Right lobe of liver (tissue), 6 donors: ENCODE measurements at regions not wholly inside any gene's neighbourhood (a gene's known extent, or its start where the extent isn't known, plus 50 kb on each side); places are given as distances from the start of the nearest gene placed in this dataset.

Source experiments
- ATAC-seq, 4 donors: fragments of 200-7000 bp; cut with Tn5 transposase; one replicate each; pipeline ENCODE4 v1.9.1; 2020; ENCODE audit warnings: mild to moderate bottlenecking in 4 of 4, moderate library complexity in 4 of 4
- DNase-seq, 3 donors: peaks; one replicate each; pipeline ENCODE4 v3.0.0-alpha.2; 2020
- H3K27ac ChIP-seq, 3 donors: fragments of 200-600 bp; one replicate each; pipeline ENCODE4 v1.8.0; 2022
- H3K27me3 ChIP-seq, 2 donors: fragments of 200-600 bp; one replicate each; pipeline ENCODE4 v1.8.0; 2022
- H3K36me3 ChIP-seq, 4 donors: fragments of 200-600 bp; sonication (generic) in 1 of 4; one replicate each; pipeline versions ENCODE4 v1.5.1 to v1.8.0; 2017 to 2022; ENCODE audit warnings: control low read depth in 1 of 4
- H3K4me1 ChIP-seq, 4 donors: fragments of 200-600 bp; sonication (generic) in 1 of 4; one replicate each; pipeline versions ENCODE4 v1.5.1 to v1.8.0; 2017 to 2022; ENCODE audit warnings: control low read depth in 1 of 4
- H3K4me3 ChIP-seq, 3 donors: fragments of 200-600 bp; one replicate each; pipeline ENCODE4 v1.8.0; 2022
- H3K9me3 ChIP-seq, 4 donors: fragments of 200-600 bp; sonication (generic) in 1 of 4; one replicate each; pipeline versions ENCODE4 v1.5.1 to v1.8.0; 2017 to 2022; ENCODE audit warnings: control low read depth in 1 of 4
- POLR2A ChIP-seq: fragments of 450-650 bp; IDR thresholded peaks from one replicate; pipeline ENCODE4 v1.6.1; 2017; ENCODE audit warnings: antibody characterized with exemption, mild to moderate bottlenecking
- WGBS: methylation state at CpG from one replicate; pipeline ENCODE4 v1.1.6; 2018; ENCODE audit warnings: low coverage, low lambda C conversion rate; ENCODE audit not compliant: insufficient coverage; ENCODE audit errors: missing lambda C conversion rate; 5-methylcytosine and 5-hydroxymethylcytosine counted together
- intact Hi-C, 2 donors: fragments of 100-400 bp; cut with DNase I; formaldehyde crosslinking; loops; one replicate each; pipeline versions ENCODE4 v1.11.2 to v1.14.1; 2022
- TF ChIP-seq, protein P1 (sequence below), 4 donors: fragments of 200-600 bp in 3 of 4; fragments of 450-650 bp in 1 of 4; IDR thresholded peaks; one replicate each; pipeline versions ENCODE4 v1.5.1 to v1.8.0; 2016 to 2022; ENCODE audit warnings: antibody characterized with exemption in 4 of 4, mild to moderate bottlenecking in 2 of 4
- donor health status: DM: no; HTN: yes; CAD: no.
- donor health status: DM: no; HTN: no; CAD: no.
- donor health status: DM: no; HTN: no; CAD: no.
- donor health status: DM: no; HTN: yes; CAD: no.
- donor health status: DM: no; HTN: yes; CAD: no.

DNA sequence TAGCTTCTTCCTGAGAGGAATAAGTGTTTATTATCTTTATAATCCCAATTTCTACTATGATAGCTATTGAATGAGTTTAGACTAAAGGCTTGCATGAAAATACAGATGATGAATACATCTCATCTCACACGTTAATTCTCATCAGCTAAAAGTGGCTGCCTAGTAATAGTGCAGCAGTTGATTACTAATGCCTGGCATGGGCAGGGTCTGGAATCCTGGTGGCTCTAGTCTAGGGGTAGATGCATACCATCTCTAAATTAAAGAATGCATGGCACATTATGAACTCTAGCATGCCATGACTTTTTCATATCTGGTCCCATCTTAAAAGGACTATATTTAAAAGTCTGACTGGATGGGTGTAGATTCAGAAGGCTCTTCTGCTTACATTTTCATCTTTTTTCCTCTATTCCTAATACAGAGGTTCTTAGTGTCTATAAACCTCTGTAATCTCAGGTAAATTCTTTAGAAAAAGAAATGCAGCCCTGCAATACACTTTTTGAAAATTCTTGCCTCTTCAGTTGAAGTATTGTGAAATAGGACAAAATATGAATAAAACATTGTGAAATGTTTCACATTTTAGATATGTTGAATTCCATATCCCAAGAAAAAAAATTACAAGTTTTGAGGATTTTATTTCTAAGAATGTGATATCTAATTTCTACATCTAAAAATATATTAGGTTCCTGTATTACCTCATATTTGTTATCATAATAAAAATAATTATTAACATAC lies 187.6 kb downstream of the C11orf87 start:
- no peak overlapping the region for H3K4me3 ChIP-seq
- intact Hi-C loops: no loop called here
- no peaks in the 10 kb centered on the region for H3K36me3 ChIP-seq
- no peak for TF ChIP-seq POLR2A
- TF ChIP-seq, protein P1, sequence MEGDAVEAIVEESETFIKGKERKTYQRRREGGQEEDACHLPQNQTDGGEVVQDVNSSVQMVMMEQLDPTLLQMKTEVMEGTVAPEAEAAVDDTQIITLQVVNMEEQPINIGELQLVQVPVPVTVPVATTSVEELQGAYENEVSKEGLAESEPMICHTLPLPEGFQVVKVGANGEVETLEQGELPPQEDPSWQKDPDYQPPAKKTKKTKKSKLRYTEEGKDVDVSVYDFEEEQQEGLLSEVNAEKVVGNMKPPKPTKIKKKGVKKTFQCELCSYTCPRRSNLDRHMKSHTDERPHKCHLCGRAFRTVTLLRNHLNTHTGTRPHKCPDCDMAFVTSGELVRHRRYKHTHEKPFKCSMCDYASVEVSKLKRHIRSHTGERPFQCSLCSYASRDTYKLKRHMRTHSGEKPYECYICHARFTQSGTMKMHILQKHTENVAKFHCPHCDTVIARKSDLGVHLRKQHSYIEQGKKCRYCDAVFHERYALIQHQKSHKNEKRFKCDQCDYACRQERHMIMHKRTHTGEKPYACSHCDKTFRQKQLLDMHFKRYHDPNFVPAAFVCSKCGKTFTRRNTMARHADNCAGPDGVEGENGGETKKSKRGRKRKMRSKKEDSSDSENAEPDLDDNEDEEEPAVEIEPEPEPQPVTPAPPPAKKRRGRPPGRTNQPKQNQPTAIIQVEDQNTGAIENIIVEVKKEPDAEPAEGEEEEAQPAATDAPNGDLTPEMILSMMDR (IDR thresholded peaks at IDR 0.05): no peak
- 18% methylated on average over 1 of the region's 1 CpG for WGBS
- H3K4me1 ChIP-seq: no peaks in the 10 kb centered on the region
- H3K9me3 ChIP-seq: no peaks in the 10 kb centered on the region
- ATAC-seq: no peak
- no peak for DNase-seq
- H3K27ac ChIP-seq: no peak overlapping the region
- no peaks in the 10 kb centered on the region for H3K27me3 ChIP-seq

DNA sequence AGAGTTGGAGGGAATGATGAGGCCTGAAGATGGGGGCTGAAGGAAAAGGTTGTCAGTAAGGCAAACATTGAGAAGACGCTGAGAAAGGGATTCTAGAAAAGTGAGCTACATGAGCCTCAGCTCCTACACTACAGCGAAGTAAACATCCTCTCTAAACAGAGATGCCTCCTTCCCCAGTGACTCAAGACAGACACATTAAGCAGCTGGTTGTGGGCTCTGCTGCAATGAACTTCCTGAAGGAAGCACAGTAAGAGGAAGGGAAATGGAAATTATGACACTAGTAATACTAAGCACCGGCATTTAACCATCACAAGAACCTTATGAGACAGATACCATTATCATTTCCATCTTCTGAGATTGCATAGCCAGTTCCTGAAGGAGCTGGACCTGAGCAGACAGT lies 190.5 kb downstream of the C11orf87 start:
- Histone ChIP-seq H3K4me1 (no peaks in the 10 kb centered on the region), H3K36me3 (no peaks in the 10 kb centered on the region), H3K27ac (no peak overlapping the region), H3K27me3 (no peaks in the 10 kb centered on the region), H3K4me3 (no peak overlapping the region), H3K9me3 (no peaks in the 10 kb centered on the region)
- WGBS: 42% methylated on average over 3 of the region's 3 CpGs
- ATAC-seq (no peak), DNase-seq (no peak)
- TF ChIP-seq, protein P1 (IDR thresholded peaks at IDR 0.05): no peak
- TF ChIP-seq POLR2A: no peak
- intact Hi-C loops: no loop called here

DNA sequence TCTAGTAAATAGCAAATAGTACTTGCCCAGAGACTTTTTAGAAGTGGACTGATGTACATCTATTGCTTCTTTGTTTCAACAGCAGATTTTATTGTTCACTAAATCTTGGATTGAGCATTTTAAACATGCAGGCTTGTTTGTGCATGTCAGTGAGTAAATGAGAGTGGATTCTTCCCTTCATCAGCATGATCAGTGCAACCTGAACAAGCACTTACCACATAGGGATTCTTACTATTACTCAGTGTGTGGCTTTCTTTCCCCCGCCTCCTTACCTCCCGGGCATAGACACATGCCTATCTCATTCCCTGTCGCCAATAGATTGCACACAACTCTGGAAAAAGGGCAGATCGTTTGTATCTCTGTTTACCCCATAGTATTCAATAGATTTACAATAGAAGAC lies 197.5 kb downstream of the C11orf87 start:
- Histone ChIP-seq H3K27me3 (no peaks in the 10 kb centered on the region), H3K9me3 (no peaks in the 10 kb centered on the region), H3K4me3 (no peak overlapping the region), H3K27ac (no peak overlapping the region), H3K4me1 (no peaks in the 10 kb centered on the region), H3K36me3 (no peaks in the 10 kb centered on the region)
- TF ChIP-seq, protein P1 (IDR thresholded peaks at IDR 0.05): no peak
- TF ChIP-seq POLR2A: no peak
- ATAC-seq: no peak
- DNase-seq: no peak
- intact Hi-C loops: no loop called here
- WGBS: 71% methylated on average over 4 of the region's 4 CpGs

DNA sequence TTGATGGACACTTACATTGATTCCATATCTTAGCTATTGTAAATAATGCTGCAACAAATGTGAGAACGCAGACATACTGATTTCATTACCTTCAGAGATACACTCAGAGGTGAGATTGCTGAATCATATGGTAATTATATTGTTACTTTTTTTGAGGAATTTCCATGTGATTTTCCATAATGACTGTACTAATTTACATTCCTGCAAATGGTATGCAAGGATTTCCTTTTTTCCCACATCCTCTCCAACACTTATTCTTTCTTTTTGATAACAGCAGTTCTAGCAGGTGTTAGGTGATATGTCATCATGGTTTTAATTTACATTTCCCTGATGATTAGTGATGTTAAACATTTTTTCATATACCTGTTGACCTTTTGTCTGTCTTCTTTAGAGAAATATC lies 207.7 kb downstream of the C11orf87 start:
- Histone ChIP-seq H3K27me3 (no peaks in the 10 kb centered on the region), H3K4me3 (no peak overlapping the region), H3K4me1 (no peaks in the 10 kb centered on the region), H3K9me3 (no peaks in the 10 kb centered on the region), H3K36me3 (no peaks in the 10 kb centered on the region), H3K27ac (no peak overlapping the region)
- WGBS: 53% methylated on average over 1 of the region's 1 CpG
- DNase-seq: no peak
- intact Hi-C loops: no loop called here
- ATAC-seq: no peak
- TF ChIP-seq POLR2A: no peak
- TF ChIP-seq, protein P1 (IDR thresholded peaks at IDR 0.05): no peak
